Breast epithelium (tissue), 3 donors: ENCODE measurements at regions not wholly inside any gene's neighbourhood (a gene's known extent, or its start where the extent isn't known, plus 50 kb on each side); places are given as distances from the start of the nearest gene placed in this dataset.

Source experiments
- POLR2A ChIP-seq: fragments of 450-650 bp; IDR thresholded peaks from one replicate; pipeline ENCODE4 v1.6.1; 2016; ENCODE audit warnings: antibody characterized with exemption, mild to moderate bottlenecking, moderate library complexity
- POLR2AphosphoS5 ChIP-seq, 3 donors: sonication (generic); formaldehyde crosslinking; IDR thresholded peaks; one replicate each; pipeline ENCODE4 v1.6.1; 2017; ENCODE audit warnings: antibody characterized with exemption in 3 of 3
- TF ChIP-seq, protein P1 (sequence below), 3 donors: fragments of 450-650 bp; IDR thresholded peaks; one replicate each; pipeline ENCODE4 v1.5.1; 2016 to 2017; ENCODE audit warnings: antibody characterized with exemption in 3 of 3, mild to moderate bottlenecking in 3 of 3, moderate library complexity in 3 of 3

DNA sequence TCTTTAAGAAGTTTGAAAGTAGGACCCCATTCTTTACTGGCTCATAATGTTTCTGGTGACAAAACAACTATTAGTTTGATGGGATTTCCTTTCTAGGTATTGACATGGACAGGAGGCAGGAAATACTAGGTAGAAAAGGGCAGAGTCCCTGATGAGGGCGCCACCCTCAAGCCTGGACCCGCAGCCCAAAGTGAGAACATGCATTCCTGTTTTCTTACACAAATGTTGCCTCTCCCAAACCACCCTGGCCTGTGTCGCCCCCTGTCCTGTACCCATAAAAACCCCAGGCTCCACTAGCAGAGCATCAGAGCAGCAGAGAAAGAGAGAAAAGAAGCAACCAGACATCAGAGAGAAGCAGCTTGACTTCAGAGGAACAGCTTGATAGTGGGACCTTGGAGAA, 1055.2 kb upstream of the POT1 start:
- TF ChIP-seq, protein P1, sequence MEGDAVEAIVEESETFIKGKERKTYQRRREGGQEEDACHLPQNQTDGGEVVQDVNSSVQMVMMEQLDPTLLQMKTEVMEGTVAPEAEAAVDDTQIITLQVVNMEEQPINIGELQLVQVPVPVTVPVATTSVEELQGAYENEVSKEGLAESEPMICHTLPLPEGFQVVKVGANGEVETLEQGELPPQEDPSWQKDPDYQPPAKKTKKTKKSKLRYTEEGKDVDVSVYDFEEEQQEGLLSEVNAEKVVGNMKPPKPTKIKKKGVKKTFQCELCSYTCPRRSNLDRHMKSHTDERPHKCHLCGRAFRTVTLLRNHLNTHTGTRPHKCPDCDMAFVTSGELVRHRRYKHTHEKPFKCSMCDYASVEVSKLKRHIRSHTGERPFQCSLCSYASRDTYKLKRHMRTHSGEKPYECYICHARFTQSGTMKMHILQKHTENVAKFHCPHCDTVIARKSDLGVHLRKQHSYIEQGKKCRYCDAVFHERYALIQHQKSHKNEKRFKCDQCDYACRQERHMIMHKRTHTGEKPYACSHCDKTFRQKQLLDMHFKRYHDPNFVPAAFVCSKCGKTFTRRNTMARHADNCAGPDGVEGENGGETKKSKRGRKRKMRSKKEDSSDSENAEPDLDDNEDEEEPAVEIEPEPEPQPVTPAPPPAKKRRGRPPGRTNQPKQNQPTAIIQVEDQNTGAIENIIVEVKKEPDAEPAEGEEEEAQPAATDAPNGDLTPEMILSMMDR (IDR thresholded peaks at IDR 0.05), result no peak
- TF ChIP-seq POLR2AphosphoS5 (IDR thresholded peaks at IDR 0.05) (no peak), POLR2A (no peak)
